ENCODE measurements at regions not wholly inside any gene's neighbourhood (a gene's known extent, or its start where the extent isn't known, plus 50 kb on each side); places are given as distances from the start of the nearest gene placed in this dataset.

GRCh38 chr19:56969156-56969555 is 128.6 kb upstream of the PEG3 start:
- H3K9ac ChIP-seq (ENCODE audit: low read length), result no peak overlapping the region
- H3K4me2 ChIP-seq (ENCODE audit: low read depth, low read length, poor library complexity, severe bottlenecking), result no peak overlapping the region
- no peak overlapping the region for H3K4me3 ChIP-seq (ENCODE audit: low read length)
- H3K9me2 ChIP-seq (replicated peaks; ENCODE audit: insufficient read depth, low read length), result no peaks in the 10 kb centered on the region
- no peaks in the 10 kb centered on the region for H3K36me3 ChIP-seq (ENCODE audit: insufficient read depth, low read length)
- no peaks in the 10 kb centered on the region for H4K20me1 ChIP-seq (ENCODE audit: insufficient read depth, low read depth, low read length)
- no peak overlapping the region for H2AFZ ChIP-seq (ENCODE audit: low read length)
- no peaks in the 10 kb centered on the region for H3K4me1 ChIP-seq (ENCODE audit: low read length)
- H3K27me3 ChIP-seq (ENCODE audit: low read length), result no peaks in the 10 kb centered on the region
- H3K79me2 ChIP-seq (ENCODE audit: low read length), result no peaks in the 10 kb centered on the region
- H3K9me3 ChIP-seq (ENCODE audit: low read length), result no peaks in the 10 kb centered on the region
- no peak for DNase-seq
- H3K27ac ChIP-seq (ENCODE audit: low read length), result no peak overlapping the region

GRCh38 chr19:56969759-56970178 is 129.2 kb upstream of the PEG3 start:
- no peaks in the 10 kb centered on the region for H3K9me3 ChIP-seq (ENCODE audit: low read length)
- no peak overlapping the region for H3K4me3 ChIP-seq (ENCODE audit: low read length)
- no peaks in the 10 kb centered on the region for H3K79me2 ChIP-seq (ENCODE audit: low read length)
- H3K4me1 ChIP-seq (ENCODE audit: low read length), result no peaks in the 10 kb centered on the region
- H3K36me3 ChIP-seq (ENCODE audit: insufficient read depth, low read length), result no peaks in the 10 kb centered on the region
- no peak overlapping the region for H3K27ac ChIP-seq (ENCODE audit: low read length)
- DNase-seq, result no peak
- H3K27me3 ChIP-seq (ENCODE audit: low read length), result no peaks in the 10 kb centered on the region; the same call in 1 of the 2 replicates
- H3K9ac ChIP-seq (ENCODE audit: low read length), result no peak overlapping the region
- H4K20me1 ChIP-seq (ENCODE audit: insufficient read depth, low read depth, low read length), result no peaks in the 10 kb centered on the region
- no peak overlapping the region for H3K4me2 ChIP-seq (ENCODE audit: low read depth, low read length, poor library complexity, severe bottlenecking)
- no peak overlapping the region for H2AFZ ChIP-seq (ENCODE audit: low read length)
- H3K9me2 ChIP-seq (replicated peaks; ENCODE audit: insufficient read depth, low read length), result no peaks in the 10 kb centered on the region

GRCh38 chr19:56971230-56971629 is 130.7 kb upstream of the PEG3 start:
- H3K27ac ChIP-seq (ENCODE audit: low read length), result no peak overlapping the region
- no peaks in the 10 kb centered on the region for H3K36me3 ChIP-seq (ENCODE audit: insufficient read depth, low read length)
- H3K27me3 ChIP-seq (ENCODE audit: low read length), result no peaks in the 10 kb centered on the region; the same call in 1 of the 2 replicates
- no peak overlapping the region for H3K4me3 ChIP-seq (ENCODE audit: low read length)
- H3K4me1 ChIP-seq (ENCODE audit: low read length), result no peaks in the 10 kb centered on the region
- no peak overlapping the region for H3K4me2 ChIP-seq (ENCODE audit: low read depth, low read length, poor library complexity, severe bottlenecking)
- H3K79me2 ChIP-seq (ENCODE audit: low read length), result no peaks in the 10 kb centered on the region
- H3K9me2 ChIP-seq (replicated peaks; ENCODE audit: insufficient read depth, low read length), result no peaks in the 10 kb centered on the region
- H3K9ac ChIP-seq (ENCODE audit: low read length), result no peak overlapping the region
- H3K9me3 ChIP-seq (ENCODE audit: low read length), result no peaks in the 10 kb centered on the region
- H4K20me1 ChIP-seq (ENCODE audit: insufficient read depth, low read depth, low read length), result no peaks in the 10 kb centered on the region
- no peak for DNase-seq
- H2AFZ ChIP-seq (ENCODE audit: low read length), result no peak overlapping the region

DNA sequence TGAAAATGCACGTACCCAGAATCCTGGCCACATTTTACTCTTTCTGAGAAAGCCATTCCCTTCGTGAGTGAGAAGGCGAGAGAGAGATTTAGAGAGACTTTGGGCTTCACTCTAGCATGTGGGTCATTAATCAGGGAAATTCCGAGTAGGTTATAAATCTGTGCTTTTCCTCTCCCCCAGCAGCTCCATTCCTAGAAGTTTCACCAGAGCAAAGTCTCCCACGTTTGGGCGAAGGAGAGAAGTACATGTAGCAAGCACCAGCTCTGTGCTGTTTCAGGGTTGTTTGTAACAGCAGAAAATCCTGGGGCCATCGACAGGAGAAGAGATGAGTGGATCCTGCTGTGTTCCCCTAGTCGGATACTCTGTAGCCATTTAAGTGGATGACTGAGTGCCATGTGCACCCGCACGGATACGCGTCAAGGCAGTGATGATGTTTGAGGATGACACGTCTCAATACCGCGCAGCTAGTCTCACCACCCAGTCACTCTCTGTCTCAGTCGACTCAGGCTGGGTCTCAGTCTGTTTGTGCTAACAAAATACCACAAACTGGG is 131.8 kb upstream of the PEG3 start:
- Histone ChIP-seq H3K4me2 (ENCODE audit: low read depth, low read length, poor library complexity, severe bottlenecking) (no peak overlapping the region), H3K79me2 (ENCODE audit: low read length) (no peaks in the 10 kb centered on the region), H3K27me3 (ENCODE audit: low read length) (no peaks in the 10 kb centered on the region; the same call in 1 of the 2 replicates), H2AFZ (ENCODE audit: low read length) (no peak overlapping the region), H3K27ac (ENCODE audit: low read length) (no peak overlapping the region), H3K9ac (ENCODE audit: low read length) (no peak overlapping the region), H3K36me3 (ENCODE audit: insufficient read depth, low read length) (no peaks in the 10 kb centered on the region), H3K4me1 (ENCODE audit: low read length) (no peaks in the 10 kb centered on the region), H3K4me3 (ENCODE audit: low read length) (no peak overlapping the region), H3K9me3 (ENCODE audit: low read length) (no peaks in the 10 kb centered on the region), H4K20me1 (ENCODE audit: insufficient read depth, low read depth, low read length) (no peaks in the 10 kb centered on the region), H3K9me2 (replicated peaks; ENCODE audit: insufficient read depth, low read length) (no peaks in the 10 kb centered on the region)
- DNase-seq, result no peak

DNA sequence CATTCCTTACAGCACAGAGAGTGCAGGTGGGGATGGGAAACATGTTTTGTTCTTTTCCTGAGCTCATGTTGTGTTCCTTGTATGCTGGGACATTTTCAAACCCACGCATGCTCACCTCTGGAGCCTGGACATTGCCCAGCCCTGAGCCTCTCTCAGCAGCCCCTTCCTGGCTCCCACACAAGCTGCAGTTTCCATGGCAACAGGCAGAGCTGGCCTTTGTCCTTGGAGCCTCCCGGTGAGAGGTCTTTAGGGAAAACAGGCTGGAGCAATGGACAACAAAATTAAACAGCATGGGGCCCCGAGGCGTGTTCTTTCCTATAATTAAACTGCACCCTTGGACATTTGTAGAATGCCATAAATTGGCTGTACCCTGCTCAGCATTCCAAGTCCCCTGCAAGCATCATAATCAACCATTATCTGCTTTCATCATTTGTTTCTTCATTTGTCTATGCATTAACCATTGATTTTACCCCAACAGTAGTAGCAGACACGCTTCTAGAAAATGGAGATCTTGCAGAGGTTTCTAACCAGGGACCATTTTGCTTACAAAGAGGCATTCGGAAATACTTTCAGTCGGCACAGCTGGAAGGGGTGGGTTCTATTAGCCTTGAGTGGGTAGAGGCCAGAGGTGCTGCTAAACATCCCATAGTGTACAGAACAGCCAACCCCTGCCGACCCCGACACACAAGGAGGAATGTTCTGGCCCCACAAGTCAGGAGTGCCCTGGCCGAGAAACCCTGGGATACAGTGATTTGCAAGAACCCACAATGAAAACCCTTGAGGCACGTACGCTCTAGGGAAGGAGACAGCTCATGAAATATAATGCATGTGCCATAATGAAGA is 133.4 kb upstream of the PEG3 start:
- Histone ChIP-seq H3K4me3 (ENCODE audit: low read length) (no peak overlapping the region), H3K9me2 (replicated peaks; ENCODE audit: insufficient read depth, low read length) (no peaks in the 10 kb centered on the region), H2AFZ (ENCODE audit: low read length) (no peak overlapping the region), H3K4me1 (ENCODE audit: low read length) (no peaks in the 10 kb centered on the region), H3K36me3 (ENCODE audit: insufficient read depth, low read length) (no peaks in the 10 kb centered on the region), H3K79me2 (ENCODE audit: low read length) (no peaks in the 10 kb centered on the region), H3K27ac (ENCODE audit: low read length) (no peak overlapping the region), H3K4me2 (ENCODE audit: low read depth, low read length, poor library complexity, severe bottlenecking) (no peak overlapping the region), H3K9ac (ENCODE audit: low read length) (no peak overlapping the region), H3K9me3 (ENCODE audit: low read length) (no peaks in the 10 kb centered on the region), H3K27me3 (ENCODE audit: low read length) (no peaks in the 10 kb centered on the region; the same call in 1 of the 2 replicates), H4K20me1 (ENCODE audit: insufficient read depth, low read depth, low read length) (no peaks in the 10 kb centered on the region)
- no peak for DNase-seq

DNA sequence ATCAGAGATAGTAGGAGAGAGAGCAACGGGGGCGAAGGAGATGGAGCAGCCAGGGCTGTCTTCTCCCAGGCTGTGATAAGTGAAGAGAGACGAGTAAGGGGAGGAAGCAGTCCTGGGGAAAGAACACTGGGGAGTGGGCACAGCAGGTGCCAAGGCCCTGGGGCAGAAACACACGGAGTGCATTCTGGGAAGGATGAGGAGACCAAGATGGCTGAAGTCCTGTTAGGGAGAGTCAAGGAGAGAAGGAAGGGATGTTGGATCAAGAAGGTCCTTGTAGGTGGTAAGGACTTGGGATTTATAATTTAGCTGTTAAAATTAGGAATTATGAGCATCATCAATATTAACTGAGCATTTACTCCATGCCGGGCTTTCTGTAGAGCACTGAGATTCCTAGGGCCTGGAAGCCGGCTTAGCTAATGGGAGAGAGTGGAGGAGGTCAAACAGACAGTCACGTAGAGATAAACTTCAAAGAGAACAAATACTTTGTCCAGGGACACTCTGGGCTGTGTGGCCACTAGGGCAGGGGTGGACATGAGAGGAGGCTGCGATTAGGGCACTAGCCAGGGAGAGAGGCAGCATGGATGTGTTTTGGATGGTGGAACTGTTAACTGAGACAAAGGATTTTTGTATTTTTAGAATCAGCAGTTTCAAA is 134.2 kb upstream of the PEG3 start:
- H3K9ac ChIP-seq (ENCODE audit: low read length), result no peak overlapping the region
- H3K9me3 ChIP-seq (ENCODE audit: low read length), result no peaks in the 10 kb centered on the region

GRCh38 chr19:56976300-56976699 is 135.8 kb upstream of the PEG3 start:
- Histone ChIP-seq H3K4me1 (ENCODE audit: low read length) (no peaks in the 10 kb centered on the region), H3K9ac (ENCODE audit: low read length) (no peak overlapping the region), H3K27ac (ENCODE audit: low read length) (no peak overlapping the region), H4K20me1 (ENCODE audit: insufficient read depth, low read depth, low read length) (no peaks in the 10 kb centered on the region), H3K79me2 (ENCODE audit: low read length) (no peaks in the 10 kb centered on the region), H3K4me2 (ENCODE audit: low read depth, low read length, poor library complexity, severe bottlenecking) (no peak overlapping the region), H2AFZ (ENCODE audit: low read length) (no peak overlapping the region), H3K27me3 (ENCODE audit: low read length) (no peaks in the 10 kb centered on the region; the same call in 1 of the 2 replicates), H3K9me2 (replicated peaks; ENCODE audit: insufficient read depth, low read length) (no peaks in the 10 kb centered on the region), H3K4me3 (ENCODE audit: low read length) (no peak overlapping the region), H3K36me3 (ENCODE audit: insufficient read depth, low read length) (no peaks in the 10 kb centered on the region), H3K9me3 (ENCODE audit: low read length) (no peaks in the 10 kb centered on the region)
- DNase-seq, result no peak

More for the DNA sequence above, 134.2 kb upstream of the PEG3 start:
- Histone ChIP-seq H3K79me2 (ENCODE audit: low read length) (no peaks in the 10 kb centered on the region), H3K4me3 (ENCODE audit: low read length) (no peak overlapping the region), H3K4me2 (ENCODE audit: low read depth, low read length, poor library complexity, severe bottlenecking) (no peak overlapping the region), H4K20me1 (ENCODE audit: insufficient read depth, low read depth, low read length) (no peaks in the 10 kb centered on the region), H3K27me3 (ENCODE audit: low read length) (no peaks in the 10 kb centered on the region; the same call in 1 of the 2 replicates), H3K36me3 (ENCODE audit: insufficient read depth, low read length) (no peaks in the 10 kb centered on the region), H3K9me2 (replicated peaks; ENCODE audit: insufficient read depth, low read length) (no peaks in the 10 kb centered on the region), H3K4me1 (ENCODE audit: low read length) (no peaks in the 10 kb centered on the region), H2AFZ (ENCODE audit: low read length) (no peak overlapping the region), H3K27ac (ENCODE audit: low read length) (no peak overlapping the region)
- DNase-seq, result no peak
